B cell (primary cell): ENCODE measurements at regions not wholly inside any gene's neighbourhood (a gene's known extent, or its start where the extent isn't known, plus 50 kb on each side); places are given as distances from the start of the nearest gene placed in this dataset.

Source experiments
- EZH2 ChIP-seq: IDR thresholded peaks from 2 replicates; pipeline ENCODE4 v1.6.1; 2012; ENCODE audit warnings: borderline replicate concordance, low read depth, mild to moderate bottlenecking, moderate library complexity, low read length; ENCODE audit not compliant: insufficient read depth, poor library complexity, severe bottlenecking
- TF ChIP-seq, protein P1 (sequence below): fragments of 200-600 bp; IDR thresholded peaks from one replicate; pipeline ENCODE4 v1.8.0; 2022; ENCODE audit warnings: antibody characterized with exemption, mild to moderate bottlenecking

- TF ChIP-seq, protein P1, sequence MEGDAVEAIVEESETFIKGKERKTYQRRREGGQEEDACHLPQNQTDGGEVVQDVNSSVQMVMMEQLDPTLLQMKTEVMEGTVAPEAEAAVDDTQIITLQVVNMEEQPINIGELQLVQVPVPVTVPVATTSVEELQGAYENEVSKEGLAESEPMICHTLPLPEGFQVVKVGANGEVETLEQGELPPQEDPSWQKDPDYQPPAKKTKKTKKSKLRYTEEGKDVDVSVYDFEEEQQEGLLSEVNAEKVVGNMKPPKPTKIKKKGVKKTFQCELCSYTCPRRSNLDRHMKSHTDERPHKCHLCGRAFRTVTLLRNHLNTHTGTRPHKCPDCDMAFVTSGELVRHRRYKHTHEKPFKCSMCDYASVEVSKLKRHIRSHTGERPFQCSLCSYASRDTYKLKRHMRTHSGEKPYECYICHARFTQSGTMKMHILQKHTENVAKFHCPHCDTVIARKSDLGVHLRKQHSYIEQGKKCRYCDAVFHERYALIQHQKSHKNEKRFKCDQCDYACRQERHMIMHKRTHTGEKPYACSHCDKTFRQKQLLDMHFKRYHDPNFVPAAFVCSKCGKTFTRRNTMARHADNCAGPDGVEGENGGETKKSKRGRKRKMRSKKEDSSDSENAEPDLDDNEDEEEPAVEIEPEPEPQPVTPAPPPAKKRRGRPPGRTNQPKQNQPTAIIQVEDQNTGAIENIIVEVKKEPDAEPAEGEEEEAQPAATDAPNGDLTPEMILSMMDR, result no peak
- TF ChIP-seq EZH2, result no peak
Measured at GRCh38 chr10:43844221-43844620, 195.5 kb upstream of the ZNF32 start.
